IPS-18a (cell line): ENCODE measurements at regions not wholly inside any gene's neighbourhood (a gene's known extent, or its start where the extent isn't known, plus 50 kb on each side); places are given as distances from the start of the nearest gene placed in this dataset.

Source experiments
- H3K27ac ChIP-seq: one replicate; pipeline ENCODE4 v1.5.1; 2013; ENCODE audit warnings: low read length
- H3K27me3 ChIP-seq: one replicate; pipeline ENCODE4 v1.6.1; 2013; ENCODE audit warnings: mild to moderate bottlenecking, low read length; ENCODE audit not compliant: control insufficient read depth, insufficient read depth
- H3K36me3 ChIP-seq: one replicate; pipeline ENCODE4 v1.6.1; 2013; ENCODE audit warnings: low read depth, low read length; ENCODE audit not compliant: control insufficient read depth
- H3K4me1 ChIP-seq: one replicate; pipeline ENCODE4 v1.6.1; 2013; ENCODE audit warnings: low read depth, low read length; ENCODE audit not compliant: control insufficient read depth
- H3K4me3 ChIP-seq: one replicate; pipeline ENCODE4 v1.5.1; 2013; ENCODE audit warnings: low read length
- H3K9ac ChIP-seq: one replicate; pipeline ENCODE4 v1.6.1; 2013; ENCODE audit warnings: mild to moderate bottlenecking, low read length, moderate library complexity
- H3K9me3 ChIP-seq: one replicate; pipeline ENCODE4 v1.6.1; 2013; ENCODE audit warnings: low read depth, low read length; ENCODE audit not compliant: control insufficient read depth

DNA sequence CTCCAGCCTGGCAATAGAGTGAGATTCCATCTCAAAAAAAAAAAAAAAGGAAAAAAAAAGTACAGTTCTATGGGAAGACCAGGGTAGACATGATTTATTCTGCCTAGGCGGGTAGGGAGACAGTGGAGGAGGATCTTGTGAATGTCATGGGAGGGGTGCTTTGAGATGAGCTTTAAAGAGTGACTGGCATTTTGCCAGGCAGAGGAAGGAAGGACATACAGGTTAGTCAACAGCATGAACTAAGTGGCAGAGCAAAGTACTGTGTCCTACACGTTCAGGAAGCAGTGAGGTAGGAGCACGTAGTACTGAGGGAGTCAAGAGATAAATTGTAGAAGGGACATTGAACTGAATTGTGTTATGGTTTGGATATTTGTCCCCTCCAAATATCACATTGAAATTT is 451.5 kb downstream of the TOX3 start:
- Histone ChIP-seq H3K36me3 (no peaks in the 10 kb centered on the region), H3K4me3 (no peak overlapping the region)

DNA sequence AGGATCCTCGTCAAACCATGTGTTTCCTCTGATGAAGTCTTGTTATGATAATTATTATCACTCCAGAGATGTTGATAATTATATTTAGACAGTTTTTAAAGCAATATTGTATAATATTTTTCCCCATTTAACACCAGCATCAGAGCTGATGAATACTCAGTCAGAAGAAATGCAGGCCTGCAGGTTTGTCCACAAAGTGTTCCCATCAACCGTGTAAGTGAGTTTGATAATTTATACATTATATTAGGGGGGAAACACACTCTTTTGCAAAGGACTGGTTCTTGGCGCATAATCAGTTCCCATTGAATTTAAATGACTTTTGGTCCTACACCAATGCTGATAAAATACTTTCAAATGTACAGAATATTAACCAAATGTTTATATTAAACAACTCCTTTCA is 454.8 kb downstream of the TOX3 start:
- H3K4me1 ChIP-seq: no peaks in the 10 kb centered on the region
- H3K36me3 ChIP-seq: no peaks in the 10 kb centered on the region
- H3K27ac ChIP-seq: no peak overlapping the region
- H3K27me3 ChIP-seq: no peaks in the 10 kb centered on the region
- H3K9me3 ChIP-seq: no peaks in the 10 kb centered on the region
- no peak overlapping the region for H3K9ac ChIP-seq
- H3K4me3 ChIP-seq: no peak overlapping the region

More for the DNA sequence above, 451.5 kb downstream of the TOX3 start:
- H3K4me1 ChIP-seq: no peaks in the 10 kb centered on the region
- no peak overlapping the region for H3K27ac ChIP-seq
- H3K9ac ChIP-seq: no peak overlapping the region
- H3K9me3 ChIP-seq: no peaks in the 10 kb centered on the region
- H3K27me3 ChIP-seq: no peaks in the 10 kb centered on the region

DNA sequence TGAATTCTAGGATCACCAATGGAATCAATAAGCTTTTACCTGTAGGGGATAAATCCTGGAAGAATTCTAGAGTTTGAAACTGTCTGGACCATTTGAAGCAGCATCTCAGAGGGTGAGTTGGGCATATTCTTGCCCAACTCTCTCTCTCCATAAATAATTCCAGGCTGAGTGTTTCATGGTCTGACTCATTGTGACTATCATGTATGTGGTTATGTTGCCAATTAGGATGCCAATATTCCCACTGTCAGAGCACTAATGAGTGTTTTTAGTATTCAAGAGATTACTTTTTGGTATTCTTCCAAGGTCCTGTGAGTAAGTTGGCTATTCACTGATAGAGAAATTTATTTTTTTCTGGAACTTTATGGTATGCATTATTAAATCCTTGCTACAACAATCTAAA is 456.9 kb downstream of the TOX3 start:
- Histone ChIP-seq H3K4me1 (no peaks in the 10 kb centered on the region), H3K27ac (no peak overlapping the region), H3K9me3 (no peaks in the 10 kb centered on the region), H3K27me3 (no peaks in the 10 kb centered on the region), H3K4me3 (no peak overlapping the region), H3K9ac (no peak overlapping the region), H3K36me3 (no peaks in the 10 kb centered on the region)

DNA sequence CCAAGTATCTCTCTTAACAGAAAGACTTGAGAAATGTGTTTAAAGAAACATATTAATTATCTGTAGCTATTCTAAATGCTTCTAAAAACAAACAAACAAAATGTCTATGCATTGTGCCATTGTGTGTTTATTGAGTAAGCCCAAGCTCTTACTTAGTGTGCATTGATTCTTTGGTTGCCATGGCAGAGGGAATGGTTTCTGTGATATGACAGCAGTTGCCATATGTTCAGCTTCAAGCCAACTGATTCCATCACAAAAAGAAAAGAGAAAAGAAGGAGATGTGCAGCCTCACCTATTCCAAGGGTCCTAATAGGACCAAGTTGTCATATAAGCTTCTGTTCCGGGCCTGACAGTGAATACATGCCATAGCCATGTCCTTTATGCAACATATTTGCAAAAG is 457.5 kb downstream of the TOX3 start:
- Histone ChIP-seq H3K27ac (no peak overlapping the region), H3K9ac (no peak overlapping the region), H3K36me3 (no peaks in the 10 kb centered on the region), H3K4me1 (no peaks in the 10 kb centered on the region), H3K27me3 (no peaks in the 10 kb centered on the region), H3K9me3 (no peaks in the 10 kb centered on the region), H3K4me3 (no peak overlapping the region)

DNA sequence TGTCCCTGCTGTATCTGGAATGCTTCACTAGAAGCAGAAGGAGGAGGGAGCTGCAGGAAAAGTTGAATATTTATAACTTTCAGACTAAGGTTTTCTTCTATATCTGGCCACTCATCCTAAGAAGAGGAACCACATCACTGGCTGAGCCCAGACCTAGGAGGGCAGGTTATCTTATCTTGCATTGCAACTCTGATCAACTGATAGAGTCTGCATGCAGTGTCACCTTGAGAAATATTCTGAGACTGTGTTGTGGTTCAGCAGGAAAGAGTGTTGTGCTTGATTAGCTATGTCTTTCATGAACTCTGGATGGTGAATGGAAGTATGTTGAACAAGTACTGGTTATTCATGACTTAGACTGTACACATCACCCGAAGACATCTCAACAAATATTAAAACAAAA is 460.0 kb downstream of the TOX3 start:
- H3K4me1 ChIP-seq: no peaks in the 10 kb centered on the region
- no peak overlapping the region for H3K27ac ChIP-seq
- no peaks in the 10 kb centered on the region for H3K27me3 ChIP-seq
- no peaks in the 10 kb centered on the region for H3K36me3 ChIP-seq
- H3K9me3 ChIP-seq: no peaks in the 10 kb centered on the region
- H3K4me3 ChIP-seq: no peak overlapping the region
- no peak overlapping the region for H3K9ac ChIP-seq

DNA sequence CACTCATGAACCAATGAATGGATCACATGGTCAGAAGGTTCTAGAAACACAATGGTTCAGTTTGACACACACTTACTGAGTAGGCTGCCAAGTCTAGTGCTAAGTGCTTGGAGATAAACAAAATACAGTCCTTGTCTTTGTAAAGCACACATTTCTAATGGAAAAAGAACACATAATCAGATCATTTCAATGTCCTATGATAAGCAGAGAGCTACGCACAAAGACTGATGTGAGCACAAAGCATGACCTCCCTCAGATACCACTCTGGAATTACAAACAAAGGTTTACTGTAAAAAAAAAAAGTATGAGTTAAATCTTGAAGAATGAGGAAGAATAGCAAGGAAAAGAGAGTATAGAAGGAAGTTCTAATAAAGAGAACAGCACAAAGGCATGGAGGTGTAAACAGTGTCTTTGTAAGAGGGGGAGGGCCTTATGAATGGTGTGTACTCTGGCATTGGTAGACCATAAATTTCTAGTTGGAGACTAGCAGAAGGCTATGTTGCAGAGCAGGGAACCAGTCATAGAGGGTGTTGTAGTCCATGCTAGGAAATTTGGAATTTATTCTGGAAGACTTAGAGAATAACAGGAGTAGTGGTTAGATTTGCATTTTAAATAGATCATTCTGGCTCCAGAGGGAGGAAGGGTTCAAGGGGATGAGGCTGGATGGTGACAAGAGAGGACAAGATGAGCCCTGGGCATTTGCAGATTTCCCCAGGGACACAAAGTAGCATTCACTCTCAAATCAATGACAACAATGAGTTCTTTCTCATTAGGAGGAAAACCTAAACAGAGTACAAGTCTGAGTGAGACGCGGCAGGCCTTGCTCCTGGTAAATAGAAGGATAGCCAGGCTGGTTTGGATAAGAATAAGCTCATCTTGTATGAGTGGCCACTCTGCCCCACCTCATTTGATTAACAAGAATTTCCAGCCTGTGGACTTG is 468.0 kb downstream of the TOX3 start:
- no peaks in the 10 kb centered on the region for H3K27me3 ChIP-seq
- H3K27ac ChIP-seq: no peak overlapping the region
- no peaks in the 10 kb centered on the region for H3K9me3 ChIP-seq
- no peak overlapping the region for H3K4me3 ChIP-seq
- H3K4me1 ChIP-seq: no peaks in the 10 kb centered on the region
- H3K9ac ChIP-seq: no peak overlapping the region
- H3K36me3 ChIP-seq: no peaks in the 10 kb centered on the region

DNA sequence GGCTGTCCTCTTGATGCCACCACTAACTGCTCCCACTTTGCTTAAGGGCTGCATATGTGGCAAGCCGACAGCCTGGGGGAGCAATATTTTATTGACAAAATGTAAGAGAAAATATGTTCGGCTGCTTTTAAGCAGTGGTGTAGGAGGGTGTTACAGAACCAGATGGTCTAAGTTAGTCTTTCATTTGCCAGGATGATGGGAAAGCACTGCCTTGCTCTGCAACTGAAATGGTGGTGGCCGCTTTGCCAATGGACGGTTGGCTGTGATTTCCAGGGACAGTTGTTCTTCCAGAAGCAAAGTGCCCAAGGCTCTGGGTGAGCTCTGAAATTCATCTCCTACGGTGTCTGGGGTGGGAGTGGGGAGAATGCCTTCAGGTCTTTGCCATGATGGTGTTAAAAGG is 469.3 kb downstream of the TOX3 start:
- no peak overlapping the region for H3K9ac ChIP-seq
- H3K36me3 ChIP-seq: no peaks in the 10 kb centered on the region
- no peaks in the 10 kb centered on the region for H3K9me3 ChIP-seq
- no peaks in the 10 kb centered on the region for H3K4me1 ChIP-seq
- no peak overlapping the region for H3K27ac ChIP-seq
- H3K4me3 ChIP-seq: no peak overlapping the region
- no peaks in the 10 kb centered on the region for H3K27me3 ChIP-seq

DNA sequence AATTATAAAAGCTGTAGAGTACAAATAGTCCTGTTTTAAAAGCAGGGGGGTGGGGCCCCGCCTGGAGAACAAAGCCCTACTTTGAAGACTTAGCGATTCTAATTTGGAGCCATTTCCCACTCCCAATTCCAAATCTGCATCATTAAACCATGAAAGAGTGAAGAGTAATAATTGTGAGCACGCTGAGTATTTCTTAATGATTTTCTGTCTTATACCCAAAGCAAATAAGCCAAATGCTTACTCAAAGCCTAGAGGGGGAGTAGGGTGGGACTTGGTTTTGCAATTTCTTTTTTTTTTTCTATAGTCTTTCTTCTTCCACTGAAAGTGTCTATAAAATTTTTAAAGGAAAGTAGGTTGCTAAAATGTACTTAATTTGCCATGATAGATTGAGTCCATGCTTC is 470.1 kb downstream of the TOX3 start:
- Histone ChIP-seq H3K4me3 (no peak overlapping the region), H3K27ac (no peak overlapping the region), H3K9ac (no peak overlapping the region), H3K9me3 (no peaks in the 10 kb centered on the region), H3K27me3 (no peaks in the 10 kb centered on the region), H3K36me3 (no peaks in the 10 kb centered on the region), H3K4me1 (no peaks in the 10 kb centered on the region)

DNA sequence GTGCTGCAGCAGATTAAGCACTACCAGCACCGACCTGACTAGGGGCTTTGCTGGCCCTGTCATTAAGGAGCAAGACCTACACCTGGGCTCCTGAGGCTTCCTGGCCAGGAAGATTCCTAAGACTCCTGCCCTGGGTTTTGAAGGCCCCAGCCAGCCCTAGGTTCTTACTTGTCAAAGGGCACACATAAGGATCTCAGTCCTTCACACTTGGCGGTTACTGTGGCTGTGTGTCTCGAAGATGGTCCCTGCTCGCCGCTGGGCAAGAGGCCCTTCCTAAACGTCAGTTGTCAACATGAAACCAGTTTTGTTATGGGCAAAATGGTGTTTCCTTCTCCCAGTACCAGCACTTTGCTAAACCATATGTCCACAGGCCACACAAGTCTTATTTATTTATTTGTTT is 470.6 kb downstream of the TOX3 start:
- no peaks in the 10 kb centered on the region for H3K27me3 ChIP-seq
- no peak overlapping the region for H3K27ac ChIP-seq
- no peak overlapping the region for H3K9ac ChIP-seq
- no peaks in the 10 kb centered on the region for H3K9me3 ChIP-seq
- H3K36me3 ChIP-seq: no peaks in the 10 kb centered on the region
- H3K4me3 ChIP-seq: no peak overlapping the region
- H3K4me1 ChIP-seq: no peaks in the 10 kb centered on the region

DNA sequence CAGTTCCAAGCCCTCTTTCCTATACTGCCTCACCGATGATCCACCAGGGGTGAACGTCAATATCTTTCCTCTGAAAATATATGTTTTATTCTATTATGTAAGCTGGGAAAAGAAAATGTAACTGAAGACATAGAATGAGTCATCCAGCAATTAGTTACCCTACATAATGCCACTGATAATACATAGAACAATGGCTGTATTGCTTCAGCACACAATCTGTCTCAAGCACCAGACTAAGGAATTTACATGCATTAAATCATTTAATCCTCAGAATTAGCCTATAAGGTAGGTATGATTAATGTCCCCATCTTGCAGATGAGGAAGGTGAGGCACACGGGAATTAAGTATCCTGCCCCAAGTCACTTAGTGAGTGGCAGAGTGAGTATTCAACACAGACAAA is 472.8 kb downstream of the TOX3 start:
- Histone ChIP-seq H3K27me3 (no peaks in the 10 kb centered on the region), H3K9me3 (no peaks in the 10 kb centered on the region), H3K27ac (no peak overlapping the region), H3K9ac (no peak overlapping the region), H3K4me3 (no peak overlapping the region), H3K36me3 (no peaks in the 10 kb centered on the region), H3K4me1 (no peaks in the 10 kb centered on the region)

DNA sequence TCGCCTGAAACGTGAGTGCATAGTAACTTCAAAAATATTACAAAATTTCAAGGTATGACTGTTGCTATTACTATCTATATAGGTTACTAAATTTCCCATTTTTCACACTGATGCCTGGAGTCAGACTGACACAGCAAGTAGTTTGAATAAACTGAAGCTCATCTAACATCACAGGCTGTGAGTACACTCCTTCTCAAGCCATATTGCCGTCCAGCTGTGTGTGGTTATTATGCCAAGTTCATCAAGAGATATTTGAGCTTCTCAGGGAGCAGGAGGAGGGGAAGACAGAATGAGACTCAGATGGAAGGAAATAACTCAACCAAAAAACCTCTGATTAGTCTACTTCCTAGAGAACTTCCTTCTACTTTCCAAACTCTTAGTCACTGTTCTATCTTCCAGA is 473.9 kb downstream of the TOX3 start:
- H3K27ac ChIP-seq: no peak overlapping the region
- no peaks in the 10 kb centered on the region for H3K9me3 ChIP-seq
- no peaks in the 10 kb centered on the region for H3K27me3 ChIP-seq
- H3K36me3 ChIP-seq: no peaks in the 10 kb centered on the region
- H3K4me3 ChIP-seq: no peak overlapping the region
- no peaks in the 10 kb centered on the region for H3K4me1 ChIP-seq
- no peak overlapping the region for H3K9ac ChIP-seq

DNA sequence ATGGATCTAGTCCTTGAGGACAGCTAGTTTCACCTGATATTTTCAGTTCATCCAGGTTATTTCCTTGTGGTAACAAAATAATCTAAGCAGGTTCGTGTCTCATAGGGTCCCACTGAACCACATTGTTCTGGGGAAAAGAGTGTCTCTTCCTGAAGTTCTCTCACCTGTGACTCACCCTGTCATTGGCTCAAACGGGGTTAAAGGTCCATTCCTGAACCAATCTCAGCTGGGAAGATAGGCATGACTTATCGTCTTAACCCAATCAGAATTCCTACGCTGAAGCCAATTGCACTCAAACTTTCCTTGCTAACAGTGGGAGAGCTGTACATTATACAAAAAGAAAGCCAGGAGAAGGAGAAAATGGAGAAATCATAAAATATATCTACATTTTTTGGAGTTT is 475.8 kb downstream of the TOX3 start:
- H3K27ac ChIP-seq: no peak overlapping the region

More for the DNA sequence above, 475.8 kb downstream of the TOX3 start:
- no peak overlapping the region for H3K4me3 ChIP-seq
- no peak overlapping the region for H3K9ac ChIP-seq
- no peaks in the 10 kb centered on the region for H3K4me1 ChIP-seq
- H3K27me3 ChIP-seq: no peaks in the 10 kb centered on the region
- no peaks in the 10 kb centered on the region for H3K36me3 ChIP-seq
- no peaks in the 10 kb centered on the region for H3K9me3 ChIP-seq
